Endodermal cell (in vitro differentiated cells): ENCODE measurements at regions not wholly inside any gene's neighbourhood (a gene's known extent, or its start where the extent isn't known, plus 50 kb on each side); places are given as distances from the start of the nearest gene placed in this dataset.

Source experiments
- DNase-seq: peaks from one replicate; pipeline ENCODE4 v3.0.0-alpha.2; 2017
- H3K27ac ChIP-seq: 2 replicates; pipeline ENCODE4 v1.5.1; 2013; ENCODE audit warnings: mild to moderate bottlenecking, low read depth, low read length, moderate library complexity
- H3K27me3 ChIP-seq: 2 replicates; pipeline ENCODE4 v1.6.1; 2013; ENCODE audit warnings: mild to moderate bottlenecking, low read length, moderate library complexity; ENCODE audit not compliant: insufficient read depth, control insufficient read depth, poor library complexity, severe bottlenecking
- H3K36me3 ChIP-seq: 2 replicates; pipeline ENCODE4 v1.7.0; 2013; ENCODE audit warnings: mild to moderate bottlenecking, low read length, moderate library complexity; ENCODE audit not compliant: control insufficient read depth, insufficient read depth
- H3K4me1 ChIP-seq: one replicate; pipeline ENCODE4 v1.7.0; 2013; ENCODE audit warnings: low read length; ENCODE audit not compliant: control insufficient read depth, insufficient read depth
- H3K4me3 ChIP-seq: 2 replicates; pipeline ENCODE4 v1.5.1; 2013; ENCODE audit warnings: mild to moderate bottlenecking, low read length, moderate library complexity
- H3K9ac ChIP-seq: 2 replicates; pipeline ENCODE4 v1.6.1; 2013; ENCODE audit warnings: mild to moderate bottlenecking, low read length, moderate library complexity; ENCODE audit not compliant: poor library complexity, severe bottlenecking; ENCODE audit errors: extremely low read depth
- H3K9me3 ChIP-seq: 2 replicates; pipeline ENCODE4 v1.6.1; 2013; ENCODE audit warnings: mild to moderate bottlenecking, low read length, moderate library complexity; ENCODE audit not compliant: control insufficient read depth
- H3K27ac Mint-ChIP-seq: 2 replicates; pipeline ENCODE4 v1.8.0; 2020; ENCODE audit warnings: mixed read lengths
- H3K27me3 Mint-ChIP-seq: 2 replicates; pipeline ENCODE4 v1.8.0; 2021; ENCODE audit warnings: mild to moderate bottlenecking, mixed read lengths; ENCODE audit not compliant: insufficient read depth
- H3K36me3 Mint-ChIP-seq: 2 replicates; pipeline ENCODE4 v1.8.0; 2020; ENCODE audit warnings: low read depth, mixed read lengths
- H3K4me1 Mint-ChIP-seq: 2 replicates; pipeline ENCODE4 v1.8.0; 2020; ENCODE audit warnings: mixed read lengths
- H3K4me3 Mint-ChIP-seq: 2 replicates; pipeline ENCODE4 v1.8.0; 2020; ENCODE audit warnings: mild to moderate bottlenecking, moderate library complexity, mixed read lengths
- H3K9me3 Mint-ChIP-seq: 2 replicates; pipeline ENCODE4 v1.8.0; 2020; ENCODE audit warnings: mild to moderate bottlenecking, mixed read lengths
- CTCF ChIP-seq: fragments of 200-600 bp; sonication (generic); conservative IDR thresholded peaks from 2 replicates; pipeline ENCODE4 v1.5.0; 2021; ENCODE audit warnings: antibody characterized with exemption, mild to moderate bottlenecking
- WGBS, 2 experiments: methylation state at CpG; one replicate each; pipeline versions ENCODE4 v1.1.5 to v1.1.7; 2013; ENCODE audit warnings: missing lambda C conversion rate in 2 of 2, mixed read lengths in 1 of 2; ENCODE audit not compliant: insufficient coverage in 1 of 2, insufficient read length in 1 of 2; 5-methylcytosine and 5-hydroxymethylcytosine counted together

- Mint-ChIP-seq H3K4me1 (peaks cover 7% of the 10 kb centered on the region), H3K27me3 (no peaks in the 10 kb centered on the region), H3K4me3 (no peak overlapping the region), H3K27ac (no peak overlapping the region), H3K36me3 (no peaks in the 10 kb centered on the region), H3K9me3 (no peaks in the 10 kb centered on the region)
- Histone ChIP-seq H3K27me3 (no peaks in the 10 kb centered on the region), H3K9ac (no peak overlapping the region), H3K27ac (no peak overlapping the region), H3K36me3 (no peaks in the 10 kb centered on the region), H3K9me3 (no peaks in the 10 kb centered on the region), H3K4me3 (no peak overlapping the region), H3K4me1 (no peaks in the 10 kb centered on the region)
- 100% methylated on average over 1 of the region's 1 CpG for WGBS, 2 experiments
- DNase-seq = no peak
- TF ChIP-seq CTCF = no peak
These were observed 236.0 kb upstream of the CDH18 start for GRCh38 chr5:20224046-20224445.

GRCh38 chr5:20223451-20223850 lies 235.5 kb upstream of the CDH18 start:
- H3K27me3 ChIP-seq = no peaks in the 10 kb centered on the region
- 50% methylated on average over 2 of the region's 2 CpGs; no CpG with 5 or more reads in 1 of the 2 experiments for WGBS, 2 experiments
- no peak for DNase-seq
- no peak overlapping the region for H3K4me3 Mint-ChIP-seq
- no peaks in the 10 kb centered on the region for H3K36me3 Mint-ChIP-seq
- no peak overlapping the region for H3K9ac ChIP-seq
- H3K36me3 ChIP-seq = no peaks in the 10 kb centered on the region
- no peak overlapping the region for H3K4me3 ChIP-seq
- H3K4me1 Mint-ChIP-seq = peaks cover 7% of the 10 kb centered on the region
- H3K9me3 Mint-ChIP-seq = no peaks in the 10 kb centered on the region
- H3K4me1 ChIP-seq = no peaks in the 10 kb centered on the region
- H3K9me3 ChIP-seq = no peaks in the 10 kb centered on the region
- H3K27ac ChIP-seq = no peak overlapping the region
- no peak for TF ChIP-seq CTCF
- H3K27me3 Mint-ChIP-seq = no peaks in the 10 kb centered on the region
- H3K27ac Mint-ChIP-seq = no peak overlapping the region

GRCh38 chr5:20215257-20215656 lies 227.3 kb upstream of the CDH18 start:
- Mint-ChIP-seq H3K36me3 (no peaks in the 10 kb centered on the region), H3K4me3 (no peak overlapping the region), H3K27ac (no peak overlapping the region), H3K4me1 (no peaks in the 10 kb centered on the region), H3K9me3 (no peaks in the 10 kb centered on the region), H3K27me3 (no peaks in the 10 kb centered on the region)
- no peak for DNase-seq
- no peak for TF ChIP-seq CTCF
- no peaks in the 10 kb centered on the region for H3K4me1 ChIP-seq
- no peak overlapping the region for H3K4me3 ChIP-seq
- no peaks in the 10 kb centered on the region for H3K36me3 ChIP-seq
- no CpG with 5 or more reads among the region's 1 CpG for WGBS, 2 experiments
- no peak overlapping the region for H3K9ac ChIP-seq
- H3K27ac ChIP-seq = no peak overlapping the region
- H3K9me3 ChIP-seq = no peaks in the 10 kb centered on the region
- H3K27me3 ChIP-seq = no peaks in the 10 kb centered on the region
